SK-N-SH treated with all-trans-retinoic acid at 6 μM for 48 hours (cell line): ENCODE measurements at regions not wholly inside any gene's neighbourhood (a gene's known extent, or its start where the extent isn't known, plus 50 kb on each side); places are given as distances from the start of the nearest gene placed in this dataset.

Source experiments
- BACH2 ChIP-seq: fragments of 250-450 bp; sonication (Bioruptor Pico); IDR thresholded peaks from 2 replicates; pipeline ENCODE4 v1.9.0; 2021; ENCODE audit warnings: mild to moderate bottlenecking, borderline replicate concordance
- ISL1 ChIP-seq: fragments of 250-450 bp; sonication (Bioruptor Pico); IDR thresholded peaks from 2 replicates; pipeline ENCODE4 v2.1.2; 2022; ENCODE audit warnings: mild to moderate bottlenecking, moderate library complexity
- OSR1 ChIP-seq: fragments of 250-450 bp; sonication (Bioruptor Pico); IDR thresholded peaks from 2 replicates; pipeline ENCODE4 v1.8.0; 2022; ENCODE audit warnings: moderate library complexity, mild to moderate bottlenecking, inconsistent platforms
- POU6F1 ChIP-seq: fragments of 250-450 bp; sonication (Bioruptor Pico); IDR thresholded peaks from 2 replicates; pipeline ENCODE4 v1.8.0; 2021; ENCODE audit warnings: low read depth, mild to moderate bottlenecking, moderate library complexity, borderline replicate concordance
- SNAI2 ChIP-seq: fragments of 250-450 bp; sonication (Bioruptor Pico); IDR thresholded peaks from 2 replicates; pipeline ENCODE4 v1.5.0; 2020; ENCODE audit warnings: mild to moderate bottlenecking, moderate library complexity
- TCF4 ChIP-seq: fragments of 250-450 bp; sonication (Bioruptor Pico); IDR thresholded peaks from 2 replicates; pipeline ENCODE4 v1.8.0; 2021; ENCODE audit warnings: mild to moderate bottlenecking, moderate library complexity, borderline replicate concordance
- TOX ChIP-seq: fragments of 250-450 bp; sonication (Bioruptor Pico); IDR thresholded peaks from 2 replicates; pipeline ENCODE4 v1.8.0; 2021; ENCODE audit warnings: mild to moderate bottlenecking, moderate library complexity, borderline replicate concordance
- ZNF565 ChIP-seq: fragments of 450-650 bp; formaldehyde crosslinking; conservative IDR thresholded peaks from 2 replicates; pipeline ENCODE4 v1.5.0; 2020; ENCODE audit warnings: low read depth, mild to moderate bottlenecking, moderate library complexity
- ZNF70 ChIP-seq: fragments of 450-650 bp; formaldehyde crosslinking; IDR thresholded peaks from 2 replicates; pipeline ENCODE4 v1.5.0; 2020; ENCODE audit warnings: mild to moderate bottlenecking, moderate library complexity
- TF ChIP-seq, protein P1 (sequence below): fragments of 250-450 bp; sonication (Bioruptor Pico); IDR thresholded peaks from 2 replicates; pipeline ENCODE4 v1.5.1; 2020; ENCODE audit warnings: low read depth, mild to moderate bottlenecking, moderate library complexity

- no peak for TF ChIP-seq TCF4 (CRISPR knock-in tag)
- TF ChIP-seq OSR1 (CRISPR knock-in tag) = no peak
- no peak for TF ChIP-seq ZNF70 (CRISPR knock-in tag)
- no peak for TF ChIP-seq ISL1 (CRISPR knock-in tag)
- TF ChIP-seq, protein P1, sequence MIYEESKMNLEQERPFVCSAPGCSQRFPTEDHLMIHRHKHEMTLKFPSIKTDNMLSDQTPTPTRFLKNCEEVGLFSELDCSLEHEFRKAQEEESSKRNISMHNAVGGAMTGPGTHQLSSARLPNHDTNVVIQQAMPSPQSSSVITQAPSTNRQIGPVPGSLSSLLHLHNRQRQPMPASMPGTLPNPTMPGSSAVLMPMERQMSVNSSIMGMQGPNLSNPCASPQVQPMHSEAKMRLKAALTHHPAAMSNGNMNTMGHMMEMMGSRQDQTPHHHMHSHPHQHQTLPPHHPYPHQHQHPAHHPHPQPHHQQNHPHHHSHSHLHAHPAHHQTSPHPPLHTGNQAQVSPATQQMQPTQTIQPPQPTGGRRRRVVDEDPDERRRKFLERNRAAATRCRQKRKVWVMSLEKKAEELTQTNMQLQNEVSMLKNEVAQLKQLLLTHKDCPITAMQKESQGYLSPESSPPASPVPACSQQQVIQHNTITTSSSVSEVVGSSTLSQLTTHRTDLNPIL (CRISPR knock-in tag) = no peak
- no peak for TF ChIP-seq TOX (CRISPR knock-in tag)
- TF ChIP-seq POU6F1 (CRISPR knock-in tag) = no peak
- TF ChIP-seq BACH2 (CRISPR knock-in tag) = no peak
- TF ChIP-seq ZNF565 = no peak
- no peak for TF ChIP-seq SNAI2
These were observed 65.9 kb upstream of the PICALM start for GRCh38 chr11:86134580-86135318.
